22Rv1 (cell line): ENCODE measurements at regions not wholly inside any gene's neighbourhood (a gene's known extent, or its start where the extent isn't known, plus 50 kb on each side); places are given as distances from the start of the nearest gene placed in this dataset.

Experiments
- ZFX ChIP-seq: fragments of 450-650 bp; IDR thresholded peaks from 2 replicates; pipeline ENCODE4 v1.6.1; 2017; ENCODE audit warnings: antibody characterized with exemption, borderline replicate concordance
- TF ChIP-seq, protein P1 (sequence below): fragments of 450-650 bp; IDR thresholded peaks from 2 replicates; pipeline ENCODE4 v1.5.1; 2017; ENCODE audit warnings: mild to moderate bottlenecking

DNA sequence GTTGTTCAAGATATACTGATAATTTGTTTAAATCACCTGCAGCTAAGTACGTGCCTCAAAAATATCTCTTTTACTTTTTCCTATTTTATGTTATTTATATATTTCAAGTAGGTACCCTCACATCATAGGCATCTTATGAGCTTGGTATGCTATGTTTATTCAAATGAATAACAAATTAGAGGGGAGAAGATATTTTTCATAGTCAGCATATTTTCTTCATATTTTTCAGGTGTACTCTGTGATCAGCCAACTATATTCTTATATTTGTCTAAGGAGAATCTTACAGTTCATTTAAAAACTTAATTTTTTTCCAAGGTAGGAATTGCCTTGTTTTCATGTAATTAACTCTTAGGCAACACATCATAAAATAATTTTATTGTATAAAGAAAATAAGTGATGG lies 421.1 kb upstream of the GRM7 start:
- TF ChIP-seq, protein P1, sequence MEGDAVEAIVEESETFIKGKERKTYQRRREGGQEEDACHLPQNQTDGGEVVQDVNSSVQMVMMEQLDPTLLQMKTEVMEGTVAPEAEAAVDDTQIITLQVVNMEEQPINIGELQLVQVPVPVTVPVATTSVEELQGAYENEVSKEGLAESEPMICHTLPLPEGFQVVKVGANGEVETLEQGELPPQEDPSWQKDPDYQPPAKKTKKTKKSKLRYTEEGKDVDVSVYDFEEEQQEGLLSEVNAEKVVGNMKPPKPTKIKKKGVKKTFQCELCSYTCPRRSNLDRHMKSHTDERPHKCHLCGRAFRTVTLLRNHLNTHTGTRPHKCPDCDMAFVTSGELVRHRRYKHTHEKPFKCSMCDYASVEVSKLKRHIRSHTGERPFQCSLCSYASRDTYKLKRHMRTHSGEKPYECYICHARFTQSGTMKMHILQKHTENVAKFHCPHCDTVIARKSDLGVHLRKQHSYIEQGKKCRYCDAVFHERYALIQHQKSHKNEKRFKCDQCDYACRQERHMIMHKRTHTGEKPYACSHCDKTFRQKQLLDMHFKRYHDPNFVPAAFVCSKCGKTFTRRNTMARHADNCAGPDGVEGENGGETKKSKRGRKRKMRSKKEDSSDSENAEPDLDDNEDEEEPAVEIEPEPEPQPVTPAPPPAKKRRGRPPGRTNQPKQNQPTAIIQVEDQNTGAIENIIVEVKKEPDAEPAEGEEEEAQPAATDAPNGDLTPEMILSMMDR, result no peak
- TF ChIP-seq ZFX, result no peak
